ENCODE measurements at regions not wholly inside any gene's neighbourhood (a gene's known extent, or its start where the extent isn't known, plus 50 kb on each side); places are given as distances from the start of the nearest gene placed in this dataset.
"Not testable (repeated sequence)": the region's sequence is repeated elsewhere in the genome, so short reads cannot be mapped to it uniquely, and the experiment has no call there.

DNA sequence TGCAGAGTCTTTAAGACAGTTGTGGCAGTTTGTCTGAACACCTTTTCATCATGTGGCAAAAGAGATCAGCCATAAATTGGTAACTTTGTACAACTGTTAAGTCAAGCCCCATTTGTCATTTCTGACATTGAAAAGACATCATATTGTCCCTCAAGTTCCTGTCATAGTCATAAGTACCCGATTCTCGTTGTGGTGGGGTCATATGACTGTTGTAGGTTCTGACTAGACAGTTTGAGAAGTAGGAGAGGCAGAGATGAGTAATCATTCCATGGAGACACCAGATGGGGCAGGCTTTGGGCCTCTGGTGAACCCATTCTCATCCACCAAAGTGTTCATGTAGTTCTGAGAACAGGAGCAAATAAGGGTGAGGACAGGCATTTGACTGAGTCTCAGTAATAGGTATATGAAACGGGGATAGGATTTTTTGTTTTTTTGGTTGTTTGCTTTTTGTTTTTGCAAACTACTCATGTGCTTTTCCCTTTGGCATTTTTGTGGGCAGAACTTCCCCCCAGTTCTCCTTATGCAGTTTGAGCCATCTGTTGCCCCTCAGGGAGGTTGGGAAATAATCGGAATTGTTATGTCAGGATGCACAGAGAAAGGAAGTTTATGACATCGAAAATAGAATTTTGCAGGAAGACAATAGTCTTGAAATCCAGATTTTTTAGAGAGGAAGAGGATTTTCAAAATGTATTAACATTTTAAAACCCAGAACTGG, 86.9 kb upstream of the KCNE2 start:
- DNase-seq: no peak

DNA sequence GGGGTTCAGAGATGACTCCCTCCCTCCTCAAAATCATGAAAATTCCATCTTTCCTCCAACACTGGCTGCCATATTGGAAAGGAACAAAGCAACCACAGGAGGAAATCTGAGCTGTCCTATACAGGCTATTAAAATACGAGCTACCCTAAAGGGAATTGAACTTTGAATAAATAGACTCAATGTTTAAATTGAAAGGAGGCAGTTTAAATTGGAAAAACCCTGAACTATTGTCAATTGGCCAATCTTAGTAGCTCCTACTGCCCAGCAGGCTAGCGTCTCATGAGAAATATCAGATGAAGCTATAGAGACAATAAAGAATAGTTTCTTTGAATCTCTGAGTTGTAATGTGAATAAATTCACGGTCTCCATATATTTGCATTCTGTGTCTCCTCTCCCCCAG, 85.4 kb upstream of the KCNE2 start:
- DNase-seq: no peak

DNA sequence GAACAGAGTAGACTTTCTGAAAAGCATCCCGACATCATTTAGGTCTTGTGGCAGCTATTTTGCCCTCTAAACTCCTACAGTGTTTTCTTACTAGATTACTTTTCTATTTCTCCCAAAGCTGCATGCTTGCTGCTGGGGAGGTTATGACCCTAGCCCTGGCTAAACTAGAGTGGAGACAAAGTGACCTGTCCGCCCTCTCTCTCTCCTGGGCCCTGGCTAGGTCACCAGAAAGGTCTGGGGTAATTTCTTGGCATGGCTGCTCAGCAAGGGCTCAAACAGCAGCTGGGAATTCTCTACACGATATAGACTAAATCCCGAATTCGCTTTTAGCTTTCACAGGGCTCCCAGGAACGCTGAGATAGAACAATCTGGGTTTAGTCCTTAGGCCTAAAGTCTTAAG, 84.5 kb upstream of the KCNE2 start:
- DNase-seq: no peak

DNA sequence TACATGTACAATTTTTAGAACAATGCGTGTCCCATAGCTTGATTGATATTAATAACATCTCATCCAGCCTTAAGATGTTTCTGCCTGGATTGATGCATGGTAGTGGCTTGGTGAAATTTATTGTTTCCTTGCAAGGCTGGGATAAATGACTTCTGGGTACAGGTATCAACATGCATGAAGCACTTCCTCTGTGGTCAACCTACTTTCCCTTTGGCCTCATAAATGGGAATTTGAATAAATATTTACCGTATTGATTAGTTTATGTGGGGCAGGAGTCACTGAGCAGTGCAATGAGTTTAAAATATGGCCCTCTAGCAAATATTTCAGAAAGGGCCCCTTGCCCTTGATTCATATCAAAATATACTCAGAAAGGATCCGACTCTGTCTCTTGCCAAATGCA, 83.9 kb upstream of the KCNE2 start:
- no peak for DNase-seq

DNA sequence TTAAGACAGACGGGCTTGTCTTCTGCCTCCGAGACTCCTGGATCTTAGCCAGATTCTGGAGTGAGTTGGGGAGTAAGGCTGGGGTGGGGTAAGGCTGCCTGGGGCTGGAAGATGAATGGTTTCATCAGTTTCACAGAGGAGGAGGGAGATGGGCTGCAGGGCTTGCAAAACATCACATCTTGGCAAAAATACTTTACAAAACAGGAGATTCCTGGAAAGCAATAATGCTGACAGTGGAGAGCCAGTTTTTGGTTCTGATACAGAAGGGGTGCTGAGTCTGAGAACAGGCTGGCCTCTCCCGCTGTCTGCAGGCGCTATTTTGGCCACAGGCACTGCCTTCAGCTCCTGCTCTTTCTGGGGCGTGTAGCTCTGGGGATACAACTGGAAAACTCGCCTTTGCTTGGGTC, 83.4 kb upstream of the KCNE2 start:
- no peak for DNase-seq

DNA sequence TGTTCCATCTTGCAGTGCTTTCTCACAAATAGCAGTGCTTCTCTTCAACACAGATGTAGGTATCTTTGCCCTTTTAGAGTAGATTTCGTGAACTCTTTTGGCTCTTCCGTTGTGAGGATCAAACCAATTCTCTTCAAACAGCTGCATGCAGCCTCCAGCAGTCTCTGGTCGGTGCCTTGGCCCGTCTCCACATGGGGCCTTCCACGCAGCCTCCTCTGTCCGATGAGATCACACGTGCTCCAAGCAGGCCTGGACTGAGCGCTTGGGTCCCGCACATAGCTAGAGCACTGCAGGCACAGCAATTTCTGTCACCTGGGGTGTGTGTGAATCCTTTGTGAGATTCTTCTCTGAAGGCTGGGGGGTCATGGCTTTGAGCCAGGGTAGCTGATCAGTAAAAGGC, 82.8 kb upstream of the KCNE2 start:
- no peak for DNase-seq

DNA sequence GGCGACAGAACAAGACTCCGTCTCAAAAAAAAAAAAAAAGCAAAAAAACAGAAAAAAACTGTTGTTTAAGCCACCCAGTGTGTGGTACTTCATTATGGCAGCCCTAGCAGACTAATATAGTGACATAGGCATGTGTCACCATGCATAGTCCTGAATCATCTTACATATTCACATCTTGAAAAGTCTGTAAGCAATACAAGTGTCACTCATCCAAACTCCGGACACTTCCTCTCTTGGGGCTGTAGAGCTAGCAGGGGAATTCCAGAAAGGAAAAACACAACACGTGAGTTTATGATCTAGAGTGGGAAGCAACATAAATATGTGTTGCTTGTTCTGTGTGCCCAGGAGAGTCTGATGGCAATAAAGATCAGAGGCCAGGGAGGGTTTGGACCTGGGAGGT, 81.6 kb upstream of the KCNE2 start:
- DNase-seq: no peak

DNA sequence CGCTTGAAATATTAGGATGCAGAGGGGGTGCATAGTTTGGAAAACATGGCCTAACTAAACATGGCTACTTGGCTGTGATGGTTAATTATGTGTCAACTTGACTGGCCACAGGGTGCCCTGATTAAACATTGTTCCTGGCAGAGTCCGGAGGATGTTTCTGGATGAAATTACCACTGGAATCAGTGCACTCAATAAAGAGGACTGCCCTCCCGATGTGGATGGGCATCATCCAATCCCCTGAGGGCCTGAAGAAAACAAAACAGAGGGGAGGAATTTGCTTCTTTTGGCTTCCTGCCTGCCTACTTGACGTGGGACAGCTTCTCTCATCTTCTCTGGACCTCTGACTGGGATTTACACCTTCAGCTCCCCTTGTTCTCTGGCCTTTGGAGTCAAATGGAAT, 79.1 kb upstream of the KCNE2 start:
- no peak for DNase-seq

DNA sequence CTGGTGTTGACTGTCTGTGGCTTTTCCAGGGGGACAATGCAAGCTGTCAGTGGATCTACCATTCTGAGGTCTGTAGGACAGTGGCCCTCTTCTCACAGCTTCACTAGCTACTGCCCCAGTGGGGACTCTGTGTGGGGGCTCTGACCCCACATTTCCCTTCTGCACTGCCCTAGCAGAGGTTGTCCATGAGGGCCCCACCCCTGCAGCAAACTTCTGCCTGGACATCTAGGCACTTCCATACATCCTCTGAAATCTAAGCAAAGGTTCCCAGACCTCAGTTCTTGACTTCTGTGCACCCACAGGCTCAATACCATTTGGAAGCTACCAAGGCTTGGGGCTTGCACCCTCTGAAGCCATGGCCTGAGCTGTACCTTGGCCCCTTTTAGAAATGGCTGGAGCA, 75.8 kb upstream of the KCNE2 start:
- not testable (repeated sequence) for DNase-seq

DNA sequence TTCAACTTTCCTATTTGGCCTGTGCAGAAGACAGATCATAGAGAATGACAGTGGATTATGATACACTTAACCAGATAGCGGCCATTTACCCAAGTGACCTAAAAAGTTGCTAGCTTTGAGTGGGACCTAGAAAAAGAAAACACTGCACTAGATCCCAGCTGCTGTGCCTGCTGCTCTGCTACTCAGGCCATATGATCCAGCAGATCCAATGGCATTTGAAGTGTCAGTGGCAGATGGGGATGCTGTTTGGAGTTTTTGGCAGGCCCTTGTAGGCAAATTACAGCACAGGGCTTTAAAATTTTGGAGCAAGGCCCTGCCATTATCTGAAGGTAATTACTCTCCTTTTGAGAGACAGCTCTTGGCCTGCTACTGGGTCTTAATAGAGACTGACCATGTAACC, 74.0 kb upstream of the KCNE2 start:
- no peak for DNase-seq

DNA sequence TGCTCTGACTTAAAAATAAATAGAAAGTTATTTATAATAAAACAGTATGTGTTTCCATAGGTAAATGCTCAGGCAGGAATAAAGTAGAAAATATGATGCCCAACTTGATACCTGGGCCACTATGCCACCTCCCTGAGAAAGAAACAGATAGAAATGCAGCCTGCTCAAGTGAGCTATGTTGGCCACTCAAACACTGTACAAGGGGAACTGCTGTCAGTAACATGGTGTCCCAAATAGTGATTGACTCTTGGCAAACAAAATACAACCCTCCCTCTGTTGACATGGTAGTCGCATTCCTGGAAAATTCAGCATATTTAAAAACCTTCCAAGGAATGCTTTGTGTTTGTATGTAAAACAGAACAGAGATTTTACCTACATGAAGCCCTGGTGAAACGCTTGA, 66.9 kb upstream of the KCNE2 start:
- DNase-seq: no peak

DNA sequence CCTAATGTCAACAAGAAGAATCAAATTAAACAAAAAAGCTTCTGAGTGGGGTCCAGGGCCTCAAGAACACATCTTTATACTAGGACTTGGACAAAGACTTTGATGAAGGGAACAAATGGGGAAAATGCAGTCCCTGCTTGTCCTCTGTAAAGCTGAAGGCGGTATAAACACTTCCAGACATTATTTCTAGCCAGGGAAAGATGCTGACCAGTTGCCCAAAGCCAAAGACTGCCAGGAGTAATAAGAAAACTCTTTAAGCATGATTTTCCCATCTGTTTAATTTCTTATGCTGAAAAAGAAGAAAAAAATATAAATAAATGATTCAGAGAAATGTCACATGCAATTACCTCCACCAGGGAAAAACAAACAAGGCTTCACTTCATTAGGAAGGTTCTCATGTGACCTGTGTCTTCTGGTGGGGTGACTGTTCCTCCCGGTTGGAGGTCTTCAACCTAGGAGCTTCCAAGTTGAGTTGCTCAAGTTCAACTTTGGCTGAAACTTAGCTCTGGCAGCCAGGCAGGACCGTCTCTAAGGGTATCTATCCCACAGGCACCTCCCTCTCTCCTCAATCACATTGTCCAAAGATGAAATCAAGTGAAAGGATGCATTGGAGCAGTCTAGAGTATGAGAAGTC, 65.2 kb upstream of the KCNE2 start:
- DNase-seq: no peak

DNA sequence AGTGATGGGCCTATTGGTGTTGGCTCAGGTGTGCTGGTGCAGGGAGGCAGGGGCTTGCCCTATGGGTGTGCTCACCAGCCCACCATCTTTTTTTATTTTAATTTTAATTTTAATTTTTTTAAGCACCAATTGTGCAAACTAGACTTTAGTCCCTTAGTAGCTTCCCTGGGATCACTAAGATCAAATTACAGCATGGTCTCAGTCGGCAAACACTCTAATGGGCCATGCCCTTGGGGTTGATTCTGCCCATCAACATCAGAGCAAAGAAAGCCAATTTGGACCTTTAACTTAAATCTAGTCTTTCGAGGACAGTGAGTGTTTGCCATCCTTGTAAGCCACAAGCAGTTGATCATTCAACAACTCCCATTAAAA, 64.7 kb upstream of the KCNE2 start:
- no peak for DNase-seq

DNA sequence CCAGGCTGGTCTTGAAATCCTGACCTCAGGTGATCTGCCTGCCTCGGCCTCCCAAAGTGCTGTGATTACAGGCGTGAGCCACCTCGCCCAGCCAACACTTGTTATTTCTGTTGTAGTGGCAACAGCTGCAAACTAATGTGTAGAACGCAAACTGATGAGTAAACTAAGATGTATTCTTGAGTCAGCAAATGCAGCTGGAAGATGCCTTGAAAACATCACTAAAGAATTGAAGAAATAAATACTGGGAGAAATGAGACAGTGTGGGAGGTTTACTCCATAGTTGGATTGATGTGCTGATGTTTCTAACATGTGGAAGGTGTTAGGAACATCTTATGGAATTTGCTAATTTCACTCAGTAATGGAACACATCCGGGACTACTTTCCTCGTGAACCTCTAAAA, 61.3 kb upstream of the KCNE2 start:
- DNase-seq: no peak

DNA sequence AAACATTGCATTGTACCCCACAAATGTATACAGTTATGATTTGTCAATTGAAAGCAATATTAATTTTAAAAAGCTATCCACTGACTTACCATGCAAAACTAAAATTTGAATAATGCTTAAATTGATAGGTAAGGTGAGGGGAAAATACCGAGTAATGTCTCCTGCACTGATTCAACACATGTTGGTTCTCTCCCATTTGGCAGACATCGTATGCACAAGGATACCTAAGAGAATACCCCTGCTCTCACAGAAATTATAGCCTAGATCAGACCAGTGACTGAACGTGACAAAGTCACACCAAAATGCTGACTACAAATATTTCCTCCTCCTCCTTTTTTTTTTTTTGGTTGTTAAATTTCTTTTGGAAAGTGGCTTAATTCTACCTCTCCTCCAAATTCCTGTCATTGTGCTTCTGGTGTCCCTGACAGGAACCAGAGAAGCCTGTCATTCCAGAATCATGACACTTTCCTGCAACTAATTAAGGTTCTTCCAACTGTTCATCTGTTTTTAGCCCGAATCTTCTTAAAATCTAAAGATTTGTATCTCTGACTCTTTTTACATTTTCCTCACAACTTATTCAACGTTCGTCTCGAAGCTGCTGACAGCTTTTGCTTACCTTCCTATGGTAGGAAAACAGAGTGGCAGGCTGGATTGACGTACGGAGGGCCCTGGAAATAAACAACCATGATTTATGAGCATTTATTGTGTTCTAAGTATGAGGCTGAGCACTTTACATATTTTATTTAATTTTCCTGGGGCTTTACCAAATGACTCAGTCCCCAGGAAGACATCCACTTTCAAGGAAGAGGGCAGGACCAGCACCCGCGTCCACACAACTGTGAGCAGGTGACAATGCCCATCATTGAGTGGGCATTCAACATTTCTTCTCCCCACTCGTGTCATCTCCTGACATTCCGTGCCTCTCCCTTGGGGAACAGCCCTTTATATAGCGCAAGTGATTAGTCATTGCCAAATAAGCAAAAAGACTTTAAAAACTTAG, 57.9 kb upstream of the KCNE2 start:
- DNase-seq: no peak

DNA sequence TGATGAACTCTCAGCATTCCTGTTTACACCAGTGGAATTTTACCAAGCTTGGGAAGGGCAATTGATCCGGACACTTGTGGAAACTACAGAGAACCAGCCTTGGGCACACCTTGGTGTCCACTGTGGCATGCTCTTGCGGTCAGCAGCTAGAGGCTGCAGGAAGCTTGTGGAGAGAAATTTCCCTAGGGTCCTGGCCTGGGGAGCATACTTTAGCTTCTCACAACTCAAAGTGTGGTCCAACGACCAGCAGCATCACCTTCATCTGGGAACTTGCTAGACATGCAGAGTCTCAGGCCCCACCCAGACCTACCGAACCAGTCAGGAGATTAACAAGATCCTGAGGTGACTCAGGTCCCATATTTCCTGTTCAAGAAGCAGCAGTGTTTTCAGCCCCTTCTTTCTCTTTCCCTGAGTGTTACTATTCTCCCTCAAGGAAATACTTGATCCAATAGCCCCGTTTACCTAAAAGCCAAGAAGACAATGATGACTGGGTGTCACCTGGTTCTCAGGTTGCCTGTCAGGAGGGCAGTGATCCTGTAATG, 55.7 kb upstream of the KCNE2 start:
- no peak for DNase-seq

DNA sequence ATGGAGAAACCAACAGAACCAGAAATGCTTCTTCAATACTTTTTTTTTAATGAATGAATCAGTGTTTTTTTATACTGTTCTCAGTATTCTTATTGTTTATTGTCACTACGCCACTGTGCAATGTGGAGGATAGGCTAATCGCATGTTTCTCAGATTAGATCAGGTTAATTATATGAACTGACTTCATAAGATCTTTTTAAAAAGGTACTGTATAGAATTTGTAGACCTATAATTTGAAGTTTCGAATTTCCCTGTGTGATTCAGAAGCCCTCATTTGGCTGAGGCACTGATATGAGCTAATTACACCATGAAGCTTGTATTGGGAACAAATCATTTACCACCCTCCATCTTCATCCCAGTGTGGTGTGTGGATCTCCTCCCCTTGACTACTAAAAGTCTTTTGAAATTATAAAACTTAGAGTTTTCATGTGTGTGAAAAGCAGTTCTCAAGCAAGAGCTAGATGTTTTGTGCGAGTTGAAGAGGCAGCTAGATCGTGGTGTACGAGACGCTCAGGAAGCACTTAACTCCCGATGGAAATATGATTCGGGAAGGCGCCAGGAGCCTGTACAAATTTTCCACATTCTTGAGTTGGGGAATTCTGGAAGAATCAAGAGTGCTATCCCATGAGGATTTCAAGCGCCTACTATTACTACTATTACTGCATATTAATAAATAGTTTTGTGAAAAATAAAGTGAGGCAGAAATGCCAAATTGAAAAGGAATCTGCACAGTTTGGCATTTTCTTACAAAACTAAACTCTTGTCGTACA, 52.1 kb upstream of the KCNE2 start:
- DNase-seq: no peak

DNA sequence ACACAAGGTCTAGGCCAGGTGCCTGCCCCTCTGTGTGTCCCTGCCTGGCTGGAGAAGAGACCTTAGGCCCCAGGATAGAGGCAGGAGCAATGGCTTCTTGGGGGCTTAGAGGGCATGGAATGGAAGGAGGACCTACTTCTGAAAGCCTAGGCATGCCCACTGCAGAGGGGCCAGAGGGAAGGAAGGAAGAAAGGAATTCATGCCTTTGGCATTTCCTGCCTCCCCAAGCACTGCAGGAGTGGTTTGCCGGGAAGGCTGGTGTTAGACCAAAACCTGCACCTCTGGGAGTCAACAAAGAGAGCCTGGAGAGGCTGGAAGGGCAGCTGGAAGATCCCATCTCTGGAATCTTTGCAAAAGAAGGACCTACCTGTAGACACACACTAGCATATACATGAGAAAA, 50.7 kb upstream of the KCNE2 start:
- DNase-seq: no peak
